DND-41 (cell line): ENCODE measurements at regions not wholly inside any gene's neighbourhood (a gene's known extent, or its start where the extent isn't known, plus 50 kb on each side); places are given as distances from the start of the nearest gene placed in this dataset.

Experiments
- ATAC-seq: fragments of 200-7000 bp; cut with Tn5 transposase; 3 replicates; pipeline ENCODE4 v1.9.1; 2021; ENCODE audit warnings: low read depth; ENCODE audit not compliant: insufficient read depth
- DNase-seq: peaks from one replicate; pipeline ENCODE4 v3.0.0-alpha.2; 2020
- H2AFZ ChIP-seq: 2 replicates; pipeline ENCODE4 v1.6.0; 2012; ENCODE audit warnings: low read depth, low read length
- H3K27ac ChIP-seq: 2 replicates; pipeline ENCODE4 v1.5.1; 2012; ENCODE audit warnings: low read length, inconsistent platforms
- H3K27me3 ChIP-seq: fragments of 200-600 bp; sonication (generic); 2 replicates; pipeline ENCODE4 v1.6.0; 2012; ENCODE audit warnings: low read length, mild to moderate bottlenecking, inconsistent platforms; ENCODE audit not compliant: insufficient read depth, poor library complexity
- H3K36me3 ChIP-seq: 2 replicates; pipeline ENCODE4 v1.5.1; 2012; ENCODE audit warnings: low read length, inconsistent platforms; ENCODE audit not compliant: insufficient read depth
- H3K4me1 ChIP-seq: 2 replicates; pipeline ENCODE4 v1.5.1; 2012; ENCODE audit warnings: mild to moderate bottlenecking, low read length; ENCODE audit not compliant: insufficient read depth
- H3K4me2 ChIP-seq: 2 replicates; pipeline ENCODE4 v1.6.0; 2012; ENCODE audit warnings: mild to moderate bottlenecking, moderate library complexity, low read length, inconsistent platforms; ENCODE audit not compliant: insufficient read depth
- H3K4me3 ChIP-seq, 2 experiments: fragments of 200-600 bp in 1 of 2; shearing (Covaris generic) in 1 of 2; 2 replicates each; pipeline ENCODE4 v1.5.1; 2012 to 2016; ENCODE audit warnings: inconsistent platforms in 2 of 2, low read length in 2 of 2, mild to moderate bottlenecking in 2 of 2, low read depth in 1 of 2, moderate library complexity in 1 of 2
- H3K79me2 ChIP-seq: 2 replicates; pipeline ENCODE4 v1.6.0; 2012; ENCODE audit warnings: low read length, inconsistent platforms; ENCODE audit not compliant: insufficient read depth
- H3K9ac ChIP-seq: 2 replicates; pipeline ENCODE4 v1.6.0; 2012; ENCODE audit warnings: low read depth, mild to moderate bottlenecking, inconsistent platforms, low read length, moderate library complexity
- H3K9me3 ChIP-seq: 2 replicates; pipeline ENCODE4 v1.5.1; 2012; ENCODE audit warnings: low read length, moderate library complexity, mild to moderate bottlenecking, inconsistent platforms; ENCODE audit not compliant: insufficient read depth, severe bottlenecking
- H4K20me1 ChIP-seq: 2 replicates; pipeline ENCODE4 v1.6.0; 2012; ENCODE audit warnings: low read length; ENCODE audit not compliant: insufficient read depth
- CTCF ChIP-seq: IDR thresholded peaks from 2 replicates; pipeline ENCODE4 v1.5.1; 2012; ENCODE audit warnings: borderline replicate concordance, low read length, moderate library complexity, mild to moderate bottlenecking; ENCODE audit not compliant: poor library complexity, severe bottlenecking; ENCODE audit errors: extremely low read depth
- EZH2 ChIP-seq: IDR thresholded peaks from 3 replicates; pipeline ENCODE4 v1.6.1; 2012; ENCODE audit warnings: borderline replicate concordance, low read depth, mild to moderate bottlenecking, moderate library complexity, low read length, inconsistent platforms; ENCODE audit not compliant: severe bottlenecking

DNA sequence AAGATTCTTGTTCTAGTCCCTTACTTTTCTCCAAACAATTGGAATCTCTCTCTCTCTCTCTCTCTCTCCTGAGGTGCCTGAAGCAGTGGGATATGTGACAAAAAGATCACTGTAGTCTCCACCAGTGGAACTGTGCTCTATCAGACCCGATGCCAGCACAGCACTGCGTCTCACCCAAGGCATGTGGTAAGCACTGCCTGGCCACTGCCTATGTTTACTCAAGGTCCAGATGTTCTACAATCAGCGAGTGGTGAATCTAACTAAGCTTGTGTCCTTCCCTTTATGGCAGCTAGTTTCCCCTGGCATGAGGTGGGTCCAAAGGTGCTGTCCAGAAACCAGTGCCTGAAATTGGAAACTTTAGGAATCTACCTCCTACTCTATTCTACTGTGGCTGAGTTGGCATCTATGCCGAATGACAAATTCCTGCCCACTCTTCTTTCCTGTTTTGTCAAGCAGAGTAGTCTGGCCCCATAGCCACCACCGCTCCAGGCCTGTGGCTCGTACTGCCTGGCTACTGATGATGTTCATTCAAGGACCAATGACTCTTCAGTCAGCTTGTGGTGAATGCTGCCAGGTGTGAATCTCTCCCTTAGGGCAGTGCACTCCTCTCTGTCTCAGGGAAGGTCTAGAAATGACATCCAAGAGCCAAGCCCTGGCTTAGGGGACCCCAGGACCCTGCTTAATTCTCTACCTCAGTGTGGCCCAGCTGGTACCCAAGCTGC is 416.5 kb downstream of the TEX13C start:
- Histone ChIP-seq H3K9me3 (no peaks in the 10 kb centered on the region), H4K20me1 (no peaks in the 10 kb centered on the region), H3K27me3 (no peaks in the 10 kb centered on the region), H3K27ac (no peak overlapping the region), H3K36me3 (no peaks in the 10 kb centered on the region), H3K4me3 (no peak overlapping the region), H3K9ac (no peak overlapping the region), H3K4me2 (no peak overlapping the region), H3K79me2 (no peaks in the 10 kb centered on the region), H2AFZ (no peak overlapping the region), H3K4me1 (no peaks in the 10 kb centered on the region)
- DNase-seq = no peak
- TF ChIP-seq CTCF = no peak
- no peak for TF ChIP-seq EZH2
- ATAC-seq = no peak

DNA sequence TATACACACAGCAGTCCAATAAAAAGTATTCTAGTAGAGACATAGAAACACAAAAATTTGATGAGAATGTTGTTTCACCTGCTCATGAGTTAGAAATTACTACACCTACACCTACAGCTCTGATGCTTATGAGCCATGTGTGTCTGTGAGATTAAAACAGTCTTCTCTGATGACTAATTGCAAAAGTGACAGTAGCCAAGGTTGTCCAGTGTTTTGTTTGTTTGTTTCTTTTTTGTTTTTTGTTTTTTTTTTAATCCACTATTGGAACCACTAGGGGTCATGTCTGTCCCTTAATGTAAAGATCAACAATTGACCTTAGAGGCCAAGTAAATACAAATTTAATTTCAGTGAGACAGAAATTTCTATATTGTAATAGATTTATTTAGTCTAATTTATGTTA is 423.1 kb downstream of the TEX13C start:
- H3K9me3 ChIP-seq = no peaks in the 10 kb centered on the region
- no peaks in the 10 kb centered on the region for H4K20me1 ChIP-seq
- H3K27me3 ChIP-seq = no peaks in the 10 kb centered on the region
- H3K4me2 ChIP-seq = no peak overlapping the region
- TF ChIP-seq CTCF (no peak), EZH2 (no peak)
- H3K36me3 ChIP-seq = no peaks in the 10 kb centered on the region
- no peak overlapping the region for H3K9ac ChIP-seq
- no peaks in the 10 kb centered on the region for H3K4me1 ChIP-seq
- no peak overlapping the region for H3K4me3 ChIP-seq
- no peaks in the 10 kb centered on the region for H3K79me2 ChIP-seq
- DNase-seq = no peak
- ATAC-seq = no peak
- no peak overlapping the region for H3K27ac ChIP-seq
- no peak overlapping the region for H2AFZ ChIP-seq

DNA sequence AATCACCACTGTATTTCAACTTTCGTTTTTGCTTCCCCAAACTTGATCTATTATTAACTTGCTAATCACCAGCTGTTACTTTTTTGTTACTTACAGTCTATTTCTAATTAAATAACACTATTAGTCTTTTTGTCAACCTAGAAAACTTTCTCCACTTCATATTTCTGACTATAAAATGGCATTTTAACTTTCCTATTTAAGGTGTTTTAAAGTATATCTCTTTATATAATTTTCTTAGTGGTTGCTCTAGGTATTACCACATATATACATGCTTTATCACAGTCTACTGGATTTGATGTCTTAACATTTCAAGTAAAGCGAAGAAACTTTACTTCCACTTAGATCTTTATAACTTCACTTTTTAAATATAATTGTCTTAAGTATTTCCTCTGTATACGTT is 421.2 kb downstream of the DCAF12L2 start:
- Histone ChIP-seq H3K4me3 (no peak overlapping the region), H3K27me3 (no peaks in the 10 kb centered on the region), H3K4me2 (no peak overlapping the region), H3K9me3 (no peaks in the 10 kb centered on the region), H3K79me2 (no peaks in the 10 kb centered on the region), H4K20me1 (no peaks in the 10 kb centered on the region), H3K9ac (no peak overlapping the region), H3K27ac (no peak overlapping the region), H3K36me3 (no peaks in the 10 kb centered on the region), H2AFZ (no peak overlapping the region), H3K4me1 (no peaks in the 10 kb centered on the region)
- ATAC-seq = no peak
- TF ChIP-seq CTCF (no peak), EZH2 (no peak)
- DNase-seq = no peak
